SK-N-MC (cell line): ENCODE measurements at regions not wholly inside any gene's neighbourhood (a gene's known extent, or its start where the extent isn't known, plus 50 kb on each side); places are given as distances from the start of the nearest gene placed in this dataset.

Source experiments
- DNase-seq: peaks from one replicate; pipeline ENCODE4 v3.0.0-alpha.2; 2011; ENCODE audit warnings: low read depth, low spot score
- H3K27ac ChIP-seq: fragments of 200-600 bp; sonication (generic); 2 replicates; pipeline ENCODE4 v1.5.1; 2016; ENCODE audit warnings: mixed run types
- H3K36me3 ChIP-seq: fragments of 200-600 bp; sonication (generic); 2 replicates; pipeline ENCODE4 v1.6.1; 2017; ENCODE audit warnings: antibody characterized with exemption, low read length, mixed read lengths; ENCODE audit not compliant: insufficient read depth
- H3K4me3 ChIP-seq: fragments of 200-600 bp; sonication (generic); 2 replicates; pipeline ENCODE4 v1.5.1; 2016
- H3K9ac ChIP-seq: fragments of 200-600 bp; sonication (generic); 2 replicates; pipeline ENCODE4 v1.8.0; 2017; ENCODE audit warnings: mixed run types, mixed read lengths; ENCODE audit not compliant: insufficient read length
- H3K9me3 ChIP-seq: fragments of 200-600 bp; sonication (generic); 2 replicates; pipeline ENCODE4 v1.6.1; 2017; ENCODE audit warnings: low read depth, mild to moderate bottlenecking, antibody characterized with exemption, low read length, moderate library complexity, mixed read lengths
- EZH2 ChIP-seq: fragments of 200-600 bp; sonication (generic); IDR thresholded peaks from one replicate; pipeline ENCODE4 v1.6.1; 2017; ENCODE audit warnings: antibody characterized with exemption
- FOXP2 ChIP-seq: optimal IDR thresholded peaks from 2 replicates; pipeline ENCODE3; 2011; ENCODE audit warnings: mild to moderate bottlenecking, moderate library complexity; ENCODE audit not compliant: insufficient read depth; ENCODE audit errors: extremely low read length, control extremely low read depth
- POLR2AphosphoS5 ChIP-seq: IDR thresholded peaks from 2 replicates; pipeline ENCODE4 v1.6.1; 2012; ENCODE audit warnings: mild to moderate bottlenecking, low read depth, low read length, borderline replicate concordance

DNA sequence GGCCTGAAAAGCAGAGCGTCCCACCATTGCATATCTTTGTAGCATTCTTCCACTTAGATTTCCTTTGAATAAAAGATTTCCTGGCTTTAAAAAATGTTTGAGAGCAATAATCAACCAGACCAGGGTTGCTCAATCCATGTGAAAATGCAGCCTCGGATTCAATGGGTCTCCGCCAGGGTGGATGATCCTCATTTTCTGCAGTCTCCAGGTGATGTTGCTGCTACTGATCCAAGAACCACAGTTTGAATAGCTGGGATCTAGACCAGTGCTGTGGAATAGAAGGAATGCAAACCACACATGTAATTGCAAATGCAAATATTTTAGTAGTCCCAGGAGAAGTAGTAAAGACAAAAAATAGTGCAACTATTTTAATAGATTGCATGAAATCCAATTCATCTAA is 317.6 kb downstream of the IRX1 start:
- TF ChIP-seq EZH2, result no peak
- no peak for TF ChIP-seq FOXP2
- no peak for TF ChIP-seq POLR2AphosphoS5
- no peak overlapping the region for H3K4me3 ChIP-seq
- H3K9ac ChIP-seq, result no peak overlapping the region
- no peaks in the 10 kb centered on the region for H3K9me3 ChIP-seq
- no peak for DNase-seq
- no peaks in the 10 kb centered on the region for H3K36me3 ChIP-seq
- no peak overlapping the region for H3K27ac ChIP-seq

DNA sequence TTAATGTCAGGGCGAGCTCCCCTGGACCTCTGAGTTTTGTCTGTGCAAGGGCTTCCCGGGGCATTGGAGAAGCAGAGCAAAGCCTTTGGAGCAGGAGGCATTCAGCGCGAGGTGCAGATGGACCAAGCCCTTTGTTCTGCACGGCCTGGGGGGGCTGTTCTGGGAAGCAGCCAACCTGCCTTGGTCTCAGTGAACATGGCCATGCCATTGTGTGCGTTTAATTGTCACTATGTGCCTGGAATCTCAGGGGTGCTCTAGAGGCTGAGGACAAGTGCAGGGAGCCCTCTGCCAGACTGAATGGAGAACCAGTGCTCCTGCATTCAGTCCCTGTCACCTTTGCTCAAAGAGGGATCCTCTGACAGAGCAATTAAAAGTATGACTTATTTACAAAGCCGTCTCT is 329.4 kb downstream of the IRX1 start:
- no peak for DNase-seq
- H3K27ac ChIP-seq, result no peak overlapping the region
- no peak overlapping the region for H3K9ac ChIP-seq
- H3K4me3 ChIP-seq, result no peak overlapping the region
- H3K36me3 ChIP-seq, result no peaks in the 10 kb centered on the region
- TF ChIP-seq FOXP2 (no peak), EZH2 (no peak), POLR2AphosphoS5 (no peak)
- H3K9me3 ChIP-seq, result no peaks in the 10 kb centered on the region

DNA sequence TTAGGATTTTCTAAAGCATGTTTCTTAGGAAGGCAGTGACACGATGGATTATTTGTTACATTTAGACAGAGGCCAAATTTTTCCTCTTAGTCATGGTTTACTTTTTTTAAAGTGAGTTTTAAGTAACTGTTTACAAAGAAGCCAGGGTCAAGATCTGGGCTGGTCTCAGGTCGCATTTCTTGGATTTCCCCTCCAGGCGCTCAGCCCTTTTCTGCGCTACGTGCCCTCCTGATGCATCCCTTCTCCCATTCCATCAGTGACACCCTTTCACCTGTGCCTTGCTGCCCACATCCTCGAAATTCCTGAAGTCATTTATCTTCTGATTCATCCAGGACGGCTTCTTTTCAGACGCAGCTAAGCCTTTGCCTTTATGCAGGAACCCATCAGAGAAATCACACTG is 330.3 kb downstream of the IRX1 start:
- no peak for TF ChIP-seq EZH2
- no peak for TF ChIP-seq FOXP2
- TF ChIP-seq POLR2AphosphoS5, result no peak

GRCh38 chr5:3929799-3930198 is 334.2 kb downstream of the IRX1 start:
- DNase-seq, result no peak
- no peak overlapping the region for H3K9ac ChIP-seq
- H3K4me3 ChIP-seq, result no peak overlapping the region
- no peaks in the 10 kb centered on the region for H3K36me3 ChIP-seq
- H3K9me3 ChIP-seq, result no peaks in the 10 kb centered on the region
- H3K27ac ChIP-seq, result no peak overlapping the region
- TF ChIP-seq POLR2AphosphoS5 (no peak), FOXP2 (no peak), EZH2 (no peak)

More for the DNA sequence above, 330.3 kb downstream of the IRX1 start:
- no peaks in the 10 kb centered on the region for H3K9me3 ChIP-seq
- no peak overlapping the region for H3K4me3 ChIP-seq
- no peak overlapping the region for H3K27ac ChIP-seq
- DNase-seq, result no peak
- no peak overlapping the region for H3K9ac ChIP-seq
- H3K36me3 ChIP-seq, result no peaks in the 10 kb centered on the region

DNA sequence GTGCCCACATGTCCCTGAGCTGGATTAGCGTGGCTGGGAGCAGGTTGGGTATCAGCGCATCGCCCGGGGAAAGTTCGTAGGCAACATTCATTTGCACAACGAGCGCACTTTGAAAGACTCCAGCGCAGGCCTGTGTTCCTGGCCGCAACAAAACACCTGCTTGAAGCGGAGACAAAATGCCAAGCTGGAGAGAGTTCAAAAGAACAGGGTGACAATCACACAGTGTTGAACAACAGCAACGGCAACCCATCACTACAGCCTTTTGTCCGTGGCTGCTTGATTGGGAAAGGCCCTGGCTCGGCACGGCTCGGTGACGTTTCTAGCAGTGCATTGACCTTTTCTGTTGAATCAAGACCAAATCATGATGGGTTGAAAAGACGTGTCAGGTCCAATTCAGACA is 336.3 kb downstream of the IRX1 start:
- TF ChIP-seq POLR2AphosphoS5 (no peak), FOXP2 (no peak), EZH2 (no peak)
- H3K9me3 ChIP-seq, result no peaks in the 10 kb centered on the region
- H3K9ac ChIP-seq, result no peak overlapping the region
- H3K4me3 ChIP-seq, result no peak overlapping the region
- H3K36me3 ChIP-seq, result no peaks in the 10 kb centered on the region
- DNase-seq, result no peak
- no peak overlapping the region for H3K27ac ChIP-seq

DNA sequence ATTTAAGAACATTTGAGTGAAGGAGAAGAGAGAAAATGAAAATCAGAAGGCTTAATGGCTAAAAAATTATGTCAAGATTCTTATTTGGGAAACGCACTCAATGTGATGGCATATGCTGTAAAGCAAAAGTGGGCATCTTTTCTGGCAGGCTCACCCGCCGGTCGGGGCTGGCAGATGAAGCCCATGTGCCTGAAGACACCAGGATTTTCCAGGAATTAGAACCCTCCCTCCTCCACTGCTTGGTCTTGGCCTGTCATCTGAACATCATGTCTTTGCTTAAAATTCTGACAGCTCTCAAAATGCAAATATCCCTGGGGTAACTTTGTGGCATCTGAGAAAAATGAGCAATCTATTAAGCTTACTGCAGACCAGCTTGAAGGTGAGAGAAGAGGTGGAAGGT is 337.9 kb downstream of the IRX1 start:
- Histone ChIP-seq H3K27ac (no peak overlapping the region), H3K9me3 (no peaks in the 10 kb centered on the region), H3K4me3 (no peak overlapping the region), H3K36me3 (no peaks in the 10 kb centered on the region), H3K9ac (no peak overlapping the region)
- DNase-seq, result no peak
- TF ChIP-seq EZH2 (no peak), FOXP2 (no peak), POLR2AphosphoS5 (no peak)

- Histone ChIP-seq H3K9ac (no peak overlapping the region), H3K27ac (no peak overlapping the region), H3K36me3 (no peaks in the 10 kb centered on the region), H3K4me3 (no peak overlapping the region), H3K9me3 (no peaks in the 10 kb centered on the region)
- TF ChIP-seq FOXP2 (no peak), POLR2AphosphoS5 (no peak), EZH2 (no peak)
- DNase-seq, result no peak
Observed at GRCh38 chr5:3933966-3934365, 338.3 kb downstream of the IRX1 start.

DNA sequence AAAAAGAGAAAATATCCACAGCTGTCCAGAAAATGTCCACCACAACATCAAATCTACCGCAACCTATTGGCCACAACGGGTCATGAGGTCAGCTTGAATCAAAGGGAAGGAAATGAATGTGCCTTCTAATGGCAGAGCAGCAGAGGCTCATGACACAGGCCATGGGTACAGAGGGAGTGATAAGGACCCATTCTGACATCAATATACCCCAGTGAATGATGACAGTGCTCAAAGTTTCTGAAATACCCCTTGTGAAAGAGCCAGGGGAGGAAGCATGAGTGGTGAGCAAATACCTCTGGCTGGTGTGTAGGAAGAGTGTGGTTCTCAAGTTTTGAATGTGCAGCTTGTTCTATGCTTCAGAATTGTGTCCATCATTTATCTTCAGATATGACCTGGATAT is 348.2 kb downstream of the IRX1 start:
- no peak for TF ChIP-seq EZH2
- no peak for TF ChIP-seq FOXP2
- TF ChIP-seq POLR2AphosphoS5, result no peak
- no peak for DNase-seq
- no peaks in the 10 kb centered on the region for H3K9me3 ChIP-seq
- H3K9ac ChIP-seq, result no peak overlapping the region
- H3K36me3 ChIP-seq, result no peaks in the 10 kb centered on the region
- H3K4me3 ChIP-seq, result no peak overlapping the region
- no peak overlapping the region for H3K27ac ChIP-seq

DNA sequence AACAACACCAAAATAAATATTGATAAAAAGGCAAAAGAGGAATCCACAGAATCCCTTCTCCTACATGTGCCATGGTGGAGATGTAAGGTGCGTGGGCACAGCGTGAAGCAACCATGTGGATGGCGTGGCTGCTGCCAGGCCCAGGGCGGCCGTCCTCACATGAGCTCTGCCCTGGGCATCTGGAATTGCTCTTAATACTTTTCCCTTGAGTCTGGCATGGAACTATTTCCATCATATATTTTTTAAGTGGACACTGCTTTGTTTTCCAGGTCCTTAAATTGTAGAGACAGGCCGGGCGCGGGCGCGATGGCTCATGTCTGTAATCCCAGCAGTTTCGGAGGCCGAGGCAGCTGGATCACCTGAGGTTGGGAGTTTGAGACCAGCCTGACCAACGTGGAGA is 349.3 kb downstream of the IRX1 start:
- H3K36me3 ChIP-seq, result no peaks in the 10 kb centered on the region
- no peak overlapping the region for H3K9ac ChIP-seq
- DNase-seq, result no peak
- TF ChIP-seq POLR2AphosphoS5 (no peak), EZH2 (no peak), FOXP2 (no peak)
- no peak overlapping the region for H3K4me3 ChIP-seq
- H3K27ac ChIP-seq, result no peak overlapping the region
- H3K9me3 ChIP-seq, result no peaks in the 10 kb centered on the region

- no peak for TF ChIP-seq POLR2AphosphoS5
- TF ChIP-seq EZH2, result no peak
- TF ChIP-seq FOXP2, result no peak
- Histone ChIP-seq H3K9me3 (no peaks in the 10 kb centered on the region), H3K4me3 (no peak overlapping the region), H3K36me3 (no peaks in the 10 kb centered on the region), H3K27ac (no peak overlapping the region), H3K9ac (no peak overlapping the region)
- no peak for DNase-seq
Observed at GRCh38 chr5:3948838-3949237, 353.2 kb downstream of the IRX1 start.
